A204.1 (cell line): ENCODE measurements at regions not wholly inside any gene's neighbourhood (a gene's known extent, or its start where the extent isn't known, plus 50 kb on each side); places are given as distances from the start of the nearest gene placed in this dataset.
"Not testable (repeated sequence)": the region's sequence is repeated elsewhere in the genome, so short reads cannot be mapped to it uniquely, and the experiment has no call there.

Experiments
- FAIRE-seq: peaks from 2 replicates; lab custom pipeline; 2012; peaks lifted over from hg19 to GRCh38; lab: Jason Lieb, UNC

DNA sequence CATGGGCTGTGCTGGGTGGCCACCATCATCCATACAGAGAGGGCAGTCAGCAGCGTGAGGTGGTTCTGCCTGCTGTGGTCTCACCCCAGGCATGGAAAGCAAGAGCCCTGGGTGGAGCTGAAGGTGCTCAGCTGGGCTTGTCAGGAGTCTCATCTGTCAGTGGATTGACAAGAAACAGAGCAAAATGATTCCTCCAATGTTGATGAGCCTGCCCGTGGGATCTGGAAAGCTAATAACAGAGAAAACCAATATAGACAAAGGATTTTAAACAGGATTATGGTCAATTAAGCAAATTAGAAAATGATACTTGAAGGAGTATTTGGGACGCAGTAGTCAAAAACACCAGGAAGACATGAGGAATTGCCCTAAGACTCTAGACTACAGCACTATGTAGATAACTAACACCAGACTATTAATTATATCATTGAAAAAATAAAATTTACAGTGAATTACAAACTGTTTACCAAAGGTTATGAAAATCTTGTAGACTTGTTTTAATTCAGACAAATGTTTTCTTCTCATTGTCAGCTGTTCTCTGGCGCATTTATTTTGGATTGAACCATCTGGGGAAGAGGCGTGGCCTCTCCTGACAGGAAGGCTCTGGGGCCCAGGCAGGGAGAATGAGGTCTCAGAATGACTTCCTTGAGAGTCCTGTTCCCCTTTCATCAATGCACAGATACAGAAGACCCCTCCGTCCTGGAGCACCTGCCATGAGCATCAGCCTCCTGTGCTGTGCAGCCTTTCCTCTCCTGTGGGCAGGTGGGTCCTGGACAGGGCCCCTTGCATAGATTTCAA, 211.2 kb upstream of the PRSS58 start:
- no peak for FAIRE-seq

DNA sequence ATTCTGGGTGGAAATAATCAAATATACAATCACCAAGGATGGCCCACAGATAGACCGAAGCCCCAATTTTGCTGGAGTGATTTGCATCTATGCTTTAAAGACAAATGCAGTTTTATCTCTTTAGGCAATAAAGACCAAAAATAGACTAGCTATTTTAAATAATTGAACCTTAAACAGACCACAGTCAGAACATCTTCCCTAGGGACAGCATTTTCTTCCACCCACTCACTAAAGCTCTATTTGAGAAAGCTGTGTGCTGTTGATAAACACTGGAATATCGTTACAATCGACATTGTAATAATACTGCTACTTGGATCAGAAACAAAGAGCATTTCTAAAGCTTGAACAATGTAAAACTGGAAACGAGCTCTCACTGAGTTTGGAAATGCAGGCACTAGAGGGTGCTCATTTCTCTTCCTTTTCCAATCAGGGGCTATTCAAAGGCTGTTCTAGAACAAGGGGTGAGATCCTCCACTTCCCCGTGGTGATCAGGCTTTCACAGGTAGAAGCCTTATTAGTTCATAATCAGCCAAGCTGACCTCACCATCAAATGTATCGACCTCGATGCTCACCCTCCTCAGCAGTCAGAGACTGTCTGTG, 209.3 kb upstream of the PRSS58 start:
- FAIRE-seq: not testable (repeated sequence)

DNA sequence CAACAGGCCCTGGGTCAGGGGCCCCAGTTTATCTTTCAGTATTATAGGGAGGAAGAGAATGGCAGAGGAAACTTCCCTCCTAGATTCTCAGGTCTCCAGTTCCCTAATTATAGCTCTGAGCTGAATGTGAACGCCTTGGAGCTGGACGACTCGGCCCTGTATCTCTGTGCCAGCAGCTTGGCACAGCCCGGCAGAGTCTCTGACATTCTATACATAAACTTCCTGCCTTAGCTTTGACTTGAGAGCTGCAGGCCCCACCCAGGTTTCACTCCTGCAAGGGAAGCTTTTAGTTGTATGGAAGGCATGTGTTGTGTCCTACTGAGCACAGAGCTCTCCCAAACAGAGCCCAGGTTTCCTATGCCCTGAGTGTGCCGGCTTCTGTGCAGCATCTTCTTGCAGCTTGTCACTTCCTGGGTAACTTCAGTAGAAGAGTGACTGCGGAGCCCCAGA, 205.6 kb upstream of the PRSS58 start:
- FAIRE-seq: no peak

DNA sequence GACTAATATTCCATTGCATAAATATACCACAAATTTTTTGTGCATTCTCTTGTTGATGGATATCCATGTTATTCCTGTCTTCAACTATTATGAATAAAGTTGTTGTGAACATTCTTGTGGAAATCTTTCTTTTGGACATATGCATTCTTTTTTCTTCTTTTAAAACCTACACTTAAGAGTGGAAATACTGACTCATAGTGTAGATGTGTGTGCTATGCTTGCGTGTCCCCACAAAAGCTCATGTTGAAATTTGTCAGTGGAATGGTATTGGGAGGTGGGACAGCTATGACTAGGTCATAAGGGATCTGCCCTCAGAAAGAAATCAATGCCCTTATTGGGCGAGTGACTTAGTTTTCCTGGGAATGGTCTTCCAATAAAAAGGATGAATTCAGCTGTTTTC, 203.6 kb upstream of the PRSS58 start:
- no peak for FAIRE-seq

DNA sequence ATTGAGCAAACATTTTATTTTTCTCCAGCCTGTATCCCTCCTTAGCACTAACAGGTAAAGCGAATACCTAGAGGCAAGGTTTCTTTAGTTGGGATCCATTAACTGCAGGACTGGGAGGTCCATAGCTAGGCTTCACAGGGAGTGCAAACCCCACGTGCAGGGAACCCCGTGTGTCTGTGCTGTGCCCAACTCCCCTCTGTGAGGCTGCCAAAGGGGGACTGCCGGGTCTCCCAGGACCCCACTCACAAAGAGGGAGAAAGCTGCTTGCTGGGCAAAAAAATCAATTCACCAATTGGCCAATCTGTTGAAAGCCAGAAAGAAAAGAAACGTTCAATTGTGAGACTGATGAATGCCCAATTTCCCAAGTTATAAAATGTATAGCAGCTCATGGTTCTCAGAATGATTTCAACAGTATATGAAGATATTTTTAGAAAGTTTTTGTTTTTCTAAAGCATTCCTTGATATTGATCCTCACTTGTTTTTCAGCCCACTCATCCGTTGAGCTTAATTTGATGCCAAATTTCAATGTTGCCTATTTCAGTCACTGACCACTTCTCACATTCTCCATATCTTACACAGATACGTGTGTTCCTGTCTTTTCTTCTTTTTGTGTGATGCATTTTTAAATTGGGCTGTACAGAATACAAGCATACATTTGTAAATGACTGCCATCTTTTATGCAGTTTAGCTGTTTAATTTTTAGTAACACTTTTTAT, 202.7 kb upstream of the PRSS58 start:
- no peak for FAIRE-seq

DNA sequence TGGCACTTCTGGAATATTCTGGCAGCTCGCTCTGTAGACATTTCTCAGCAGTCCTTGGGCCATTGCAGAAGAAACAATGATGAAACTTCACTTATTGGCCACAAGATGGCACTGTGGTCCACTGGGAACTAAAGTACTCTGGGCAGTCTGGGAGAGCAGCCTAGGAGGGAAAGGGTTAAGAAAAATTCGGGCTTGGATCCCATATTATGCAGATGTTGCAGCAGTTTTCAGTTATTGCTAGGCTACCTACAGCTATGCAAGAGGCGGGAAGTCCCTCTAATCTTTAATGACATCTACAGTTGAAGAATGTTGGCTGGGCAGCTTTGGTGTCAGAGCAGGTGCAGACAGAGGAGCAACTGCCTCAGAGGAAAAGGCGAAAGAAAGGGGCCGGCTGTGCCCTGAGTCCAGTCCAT, 201.7 kb upstream of the PRSS58 start:
- FAIRE-seq: peak; percentile 43

DNA sequence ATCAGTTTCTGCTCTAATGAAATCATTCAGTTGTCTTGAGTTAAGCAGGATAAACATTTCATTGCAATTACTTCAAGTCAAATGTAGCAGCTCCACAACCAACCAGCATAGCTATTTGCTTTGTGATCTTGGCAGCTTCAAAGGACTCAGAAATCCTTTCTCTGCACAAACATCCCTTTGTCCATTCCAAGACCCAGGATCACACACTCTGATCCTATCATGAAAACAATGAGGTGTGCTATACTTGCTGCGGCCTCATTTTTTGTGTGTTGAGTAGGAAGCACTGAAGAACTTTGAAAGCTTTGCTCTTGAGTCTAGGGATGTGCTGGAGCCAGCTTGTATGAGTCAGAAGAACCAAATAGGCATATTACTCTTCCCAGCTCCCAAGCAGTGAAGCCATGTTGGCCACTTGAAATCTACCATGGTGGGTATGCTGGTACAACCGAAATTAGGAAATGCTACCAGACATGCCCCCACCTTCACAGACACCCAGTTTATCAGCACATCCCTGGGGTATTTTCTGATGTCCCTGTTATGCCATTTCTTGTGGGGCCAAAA, 199.4 kb upstream of the PRSS58 start:
- FAIRE-seq: no peak

DNA sequence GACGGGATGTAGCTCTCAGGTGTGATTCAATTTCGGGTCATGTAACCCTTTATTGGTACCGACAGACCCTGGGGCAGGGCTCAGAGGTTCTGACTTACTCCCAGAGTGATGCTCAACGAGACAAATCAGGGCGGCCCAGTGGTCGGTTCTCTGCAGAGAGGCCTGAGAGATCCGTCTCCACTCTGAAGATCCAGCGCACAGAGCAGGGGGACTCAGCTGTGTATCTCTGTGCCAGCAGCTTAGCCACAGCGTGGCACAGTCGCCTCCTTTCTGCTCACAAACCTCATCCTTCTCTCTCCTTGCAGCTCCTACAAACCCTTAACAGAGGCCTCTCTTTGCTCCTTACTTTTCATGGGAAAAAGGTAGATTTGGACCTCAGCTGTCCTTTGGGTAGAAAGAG, 197.5 kb upstream of the PRSS58 start:
- FAIRE-seq: no peak

DNA sequence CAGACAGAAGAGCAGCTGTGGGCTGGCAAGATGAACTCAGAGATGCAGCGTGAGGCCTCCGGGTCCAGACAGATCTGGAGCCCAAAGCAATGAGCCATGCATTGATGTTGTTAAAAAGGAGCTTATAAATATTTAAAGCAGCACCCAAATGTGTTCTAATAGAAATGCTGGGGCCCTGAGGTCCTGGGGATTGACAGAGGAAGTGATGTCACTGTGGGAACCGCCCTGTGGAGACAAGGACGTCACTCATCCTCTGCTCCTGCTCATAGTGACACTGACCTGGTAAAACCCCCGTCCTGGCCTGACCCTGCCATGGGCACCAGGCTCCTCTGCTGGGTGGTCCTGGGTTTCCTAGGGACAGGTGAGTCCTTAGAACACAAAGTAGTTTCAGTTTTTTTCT, 197.0 kb upstream of the PRSS58 start:
- no peak for FAIRE-seq

DNA sequence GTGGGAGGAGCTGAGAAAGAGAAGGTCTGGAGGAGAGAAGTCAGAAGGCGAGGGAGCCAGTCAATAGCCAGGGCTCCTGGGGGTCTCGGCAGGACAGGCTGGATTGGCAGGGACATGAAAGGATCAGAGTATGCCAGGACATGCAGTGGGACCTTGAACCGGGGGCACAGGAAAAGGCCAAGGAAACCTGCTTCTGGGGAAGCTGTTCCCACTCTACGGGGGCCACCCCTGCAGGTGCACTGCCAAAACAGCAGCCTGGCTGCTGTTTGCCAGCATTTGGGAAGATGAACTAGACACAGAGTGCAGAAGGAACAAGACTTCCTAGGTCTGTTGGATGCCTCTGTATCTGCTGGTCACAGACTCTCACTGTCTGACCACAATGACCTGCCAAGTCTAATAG, 194.9 kb upstream of the PRSS58 start:
- no peak for FAIRE-seq

DNA sequence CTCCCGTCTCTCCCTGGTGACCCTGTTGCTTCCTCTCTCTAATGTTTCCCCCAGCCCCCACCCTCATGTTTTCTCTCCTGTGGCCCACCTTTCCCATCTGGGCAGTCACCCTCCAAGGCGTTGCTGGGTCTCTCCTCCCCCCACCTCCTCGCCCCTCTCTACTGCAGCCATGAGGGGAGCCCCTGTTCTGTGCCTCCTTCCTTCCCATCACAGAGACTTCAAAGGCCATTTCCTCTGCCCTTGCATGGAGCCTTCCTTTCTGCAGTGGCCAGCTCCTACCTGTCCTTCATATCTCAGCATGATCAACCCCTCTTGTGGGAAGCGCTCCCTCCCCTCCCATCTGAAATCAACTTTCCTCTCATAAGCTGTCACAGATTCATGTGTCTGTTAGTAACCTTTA, 194.0 kb upstream of the PRSS58 start:
- no peak for FAIRE-seq

DNA sequence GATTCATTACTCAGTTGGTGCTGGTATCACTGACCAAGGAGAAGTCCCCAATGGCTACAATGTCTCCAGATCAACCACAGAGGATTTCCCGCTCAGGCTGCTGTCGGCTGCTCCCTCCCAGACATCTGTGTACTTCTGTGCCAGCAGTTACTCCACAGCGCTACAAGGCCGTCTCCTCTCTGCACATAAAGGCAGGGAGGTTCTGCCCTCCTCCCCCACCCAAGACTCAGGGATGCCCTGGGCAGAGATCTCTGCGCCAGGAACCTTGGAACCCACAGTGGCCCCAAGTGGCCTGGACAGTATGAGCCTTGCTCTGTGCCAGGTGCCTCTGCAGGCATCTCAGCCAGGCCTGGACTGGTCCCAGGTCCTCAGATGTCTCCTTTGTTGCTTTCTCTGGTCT, 193.4 kb upstream of the PRSS58 start:
- FAIRE-seq: no peak

DNA sequence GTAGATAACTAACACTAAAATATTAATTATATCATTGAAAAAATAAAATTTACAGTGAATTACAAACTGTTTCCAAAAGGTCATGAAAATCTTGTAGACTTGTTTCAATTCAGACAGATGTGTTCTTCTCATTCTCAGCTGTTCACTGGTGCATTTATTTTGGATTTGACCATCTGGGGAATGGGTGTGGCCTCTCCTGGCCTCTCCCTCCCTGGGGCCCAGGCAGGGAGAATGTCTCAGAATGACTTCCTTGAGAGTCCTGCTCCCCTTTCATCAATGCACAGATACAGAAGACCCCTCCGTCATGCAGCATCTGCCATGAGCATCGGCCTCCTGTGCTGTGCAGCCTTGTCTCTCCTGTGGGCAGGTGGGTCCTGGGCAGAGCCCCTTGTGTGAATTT, 192.8 kb upstream of the PRSS58 start:
- FAIRE-seq: no peak

DNA sequence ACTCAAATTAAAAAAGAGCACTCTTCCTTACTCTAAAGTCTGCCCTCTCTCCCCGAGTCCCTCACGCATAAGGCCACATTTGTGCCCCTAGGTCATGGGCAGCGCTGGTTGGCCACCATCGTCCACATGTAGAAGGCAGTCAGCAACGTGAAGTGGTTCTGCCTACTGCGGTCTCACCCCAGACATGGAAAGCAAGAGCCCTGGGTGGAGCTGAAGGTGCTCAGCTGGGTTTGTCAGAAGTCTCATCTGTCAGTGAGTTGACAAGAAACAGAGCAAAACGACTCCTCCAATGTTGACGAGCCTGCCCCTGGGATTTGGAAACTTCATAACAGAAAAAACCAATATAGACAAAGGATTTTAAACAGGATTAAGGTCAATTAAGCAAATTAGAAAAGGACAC, 192.3 kb upstream of the PRSS58 start:
- FAIRE-seq: no peak

DNA sequence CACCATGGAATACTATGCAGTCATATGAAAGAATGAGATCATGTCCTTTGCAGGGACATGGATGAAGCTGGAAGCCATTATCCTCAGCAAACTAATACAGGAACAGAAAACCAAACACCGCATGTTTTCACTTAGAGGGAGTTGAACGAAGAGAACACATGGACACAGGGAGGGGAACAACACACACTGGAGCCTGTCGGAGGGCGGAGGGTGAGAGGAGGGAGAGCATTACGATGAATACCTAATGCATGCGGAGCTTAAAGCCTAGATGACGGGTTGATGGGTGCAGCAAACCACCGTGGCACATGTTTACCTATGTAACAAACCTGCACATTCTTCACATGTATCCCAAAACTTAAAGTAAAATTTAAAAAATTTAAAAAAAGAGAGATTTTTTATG, 191.0 kb upstream of the PRSS58 start:
- not testable (repeated sequence) for FAIRE-seq

DNA sequence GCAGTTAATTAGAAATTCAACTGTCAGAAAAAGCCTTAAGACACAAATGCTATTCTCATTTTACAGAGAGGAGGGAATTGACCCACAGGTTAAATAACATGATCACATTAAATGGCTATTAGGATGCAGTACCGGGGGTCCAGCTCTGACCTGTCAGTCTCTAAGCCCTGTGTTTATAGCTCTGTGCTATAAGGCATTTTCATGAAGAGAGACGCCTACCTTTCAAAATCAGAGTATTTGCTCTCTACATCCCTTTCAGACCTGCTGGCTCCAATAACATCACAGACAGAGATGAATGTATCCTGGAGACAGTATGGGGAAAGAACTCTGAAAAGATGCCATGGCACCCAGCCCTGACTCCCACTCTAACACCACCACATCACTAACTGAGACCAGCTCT, 189.9 kb upstream of the PRSS58 start:
- no peak for FAIRE-seq

DNA sequence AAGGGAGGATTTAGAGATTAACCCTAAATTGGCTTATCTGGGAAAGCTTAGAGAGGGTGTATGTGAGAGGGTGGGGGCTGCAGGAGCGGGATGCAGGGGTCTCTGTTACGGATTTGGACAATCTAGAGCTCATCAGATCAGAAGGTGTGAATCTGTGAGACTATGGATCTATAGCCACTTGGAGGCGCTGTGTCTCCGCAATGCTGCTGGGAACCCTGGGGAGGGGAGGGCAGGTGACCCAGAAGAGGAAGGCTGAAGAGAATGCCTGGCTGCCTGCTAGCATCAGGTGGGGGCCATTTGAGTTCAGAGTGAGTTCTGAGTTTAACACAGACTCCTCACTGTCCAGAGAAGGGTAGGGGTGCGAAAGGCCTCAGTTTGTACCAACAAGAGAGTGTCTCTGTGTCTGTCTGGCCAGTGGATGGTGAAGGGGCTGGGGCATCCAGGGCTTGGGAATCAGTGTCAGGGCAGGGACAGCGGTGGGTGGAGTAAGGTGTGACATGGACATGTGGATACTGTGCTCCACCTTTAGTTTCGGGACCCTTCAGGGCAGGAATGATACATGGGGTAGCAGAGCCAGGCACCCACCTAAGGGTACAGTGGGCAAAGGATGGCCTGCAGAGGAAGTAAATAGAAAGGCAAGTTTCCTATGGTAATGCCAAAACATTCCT, 187.3 kb upstream of the PRSS58 start:
- FAIRE-seq: no peak

DNA sequence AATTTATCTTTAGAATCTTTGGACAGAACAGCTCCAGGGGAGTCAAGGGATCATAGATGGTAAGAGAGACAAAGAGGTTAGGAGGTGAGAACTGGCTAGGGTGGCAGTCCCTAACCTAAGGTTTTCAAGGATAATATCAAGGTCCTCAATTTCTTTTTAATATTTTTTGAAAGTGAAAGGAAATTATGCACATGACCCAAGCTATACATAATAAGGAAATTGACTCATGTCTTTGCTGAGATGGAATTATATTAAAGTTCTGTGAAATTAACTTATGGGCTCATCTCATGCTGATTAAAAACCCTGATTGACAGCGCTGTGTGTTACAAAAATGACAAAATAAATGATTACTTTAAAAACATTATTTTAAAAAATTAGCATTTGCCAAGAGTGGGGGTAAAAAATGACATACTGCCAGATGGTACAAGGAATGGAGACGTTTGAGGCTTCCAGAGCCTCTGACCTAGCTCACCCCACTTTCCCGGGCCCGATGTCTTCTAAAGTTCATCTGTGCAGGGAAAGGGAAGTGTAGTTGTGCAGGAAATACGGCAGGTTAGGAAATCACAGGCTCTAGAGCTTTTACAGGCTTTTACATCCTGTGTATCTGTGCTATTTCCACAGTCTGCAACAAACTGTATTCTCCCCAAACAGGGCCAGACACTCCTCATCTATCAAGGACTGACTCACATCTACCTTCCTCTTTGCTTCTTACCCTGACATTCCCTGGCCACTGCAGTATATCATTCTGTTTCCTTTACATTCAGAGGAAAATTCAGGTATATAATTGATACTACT, 185.6 kb upstream of the PRSS58 start:
- FAIRE-seq: no peak

DNA sequence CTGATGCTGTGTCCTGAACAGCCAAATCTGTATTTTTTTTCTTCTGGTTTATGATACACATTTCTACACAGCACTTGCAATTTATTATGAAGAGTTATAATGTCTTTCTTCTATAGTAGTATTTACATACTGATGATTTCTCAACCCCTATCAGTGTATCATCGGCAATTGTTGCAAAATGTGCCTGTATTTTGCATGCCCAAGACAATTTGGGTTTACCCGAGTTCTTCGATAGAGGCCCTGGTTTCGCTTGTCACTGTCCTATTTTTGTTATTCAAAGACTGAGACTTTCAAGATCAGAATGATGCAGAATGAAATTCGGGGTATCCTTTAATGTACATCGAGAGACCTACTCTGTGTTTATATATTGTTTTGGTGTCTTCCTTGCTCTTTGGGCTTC, 184.5 kb upstream of the PRSS58 start:
- FAIRE-seq: no peak

DNA sequence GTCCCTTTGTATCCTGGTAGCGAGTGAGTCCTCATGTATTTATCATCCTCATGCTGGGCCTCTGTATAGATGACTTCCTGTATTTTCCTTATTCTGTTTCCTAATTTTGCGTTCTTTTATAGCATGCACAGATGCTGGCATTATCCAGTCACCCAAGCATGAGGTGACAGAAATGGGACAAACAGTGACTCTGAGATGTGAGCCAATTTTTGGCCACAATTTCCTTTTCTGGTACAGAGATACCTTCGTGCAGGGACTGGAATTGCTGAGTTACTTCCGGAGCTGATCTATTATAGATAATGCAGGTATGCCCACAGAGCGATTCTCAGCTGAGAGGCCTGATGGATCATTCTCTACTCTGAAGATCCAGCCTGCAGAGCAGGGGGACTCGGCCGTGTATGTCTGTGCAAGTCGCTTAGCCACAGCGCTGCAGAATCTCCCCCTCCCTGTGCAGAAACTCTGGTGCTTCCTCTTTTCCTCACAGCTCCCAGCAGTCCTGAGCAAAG, 183.1 kb upstream of the PRSS58 start:
- FAIRE-seq: no peak

DNA sequence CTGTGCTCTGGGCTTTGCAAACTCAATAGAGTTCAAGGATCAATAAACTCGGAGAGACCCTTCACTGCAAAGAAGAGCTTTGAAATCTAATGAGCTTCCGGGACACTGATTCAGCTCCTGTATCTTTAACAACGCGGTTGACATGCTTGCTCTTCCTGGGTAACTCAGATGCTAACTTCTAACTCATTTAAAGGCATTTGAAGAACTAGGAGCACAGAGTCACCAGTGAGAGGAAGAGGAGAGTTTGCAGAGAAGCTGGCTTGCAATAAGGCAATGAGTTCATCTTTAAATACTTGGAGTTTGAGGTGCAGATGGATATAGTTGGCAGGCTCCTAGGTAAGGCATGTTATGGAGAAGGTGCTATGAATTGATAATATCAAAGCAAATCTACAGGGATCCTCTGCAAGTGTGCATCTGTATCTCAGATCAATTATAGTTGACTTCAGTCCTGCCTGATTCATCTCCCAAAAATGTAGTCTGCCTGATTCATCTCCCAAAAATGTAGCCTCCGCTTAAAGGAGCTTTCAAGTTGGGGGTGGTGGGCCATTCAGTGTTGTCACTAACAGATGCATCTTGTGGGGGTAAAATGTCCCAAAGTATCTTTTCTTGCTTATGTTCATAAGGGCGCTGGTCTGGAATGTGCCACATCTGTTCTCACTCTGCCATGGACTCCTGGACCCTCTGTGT, 182.5 kb upstream of the PRSS58 start:
- FAIRE-seq: no peak
